Loucy (cell line): ENCODE measurements at regions not wholly inside any gene's neighbourhood (a gene's known extent, or its start where the extent isn't known, plus 50 kb on each side); places are given as distances from the start of the nearest gene placed in this dataset.

Experiments used
- H2AFZ ChIP-seq: fragments of 200-600 bp; sonication (generic); 2 replicates; pipeline ENCODE4 v1.6.0; 2016; ENCODE audit warnings: antibody characterized with exemption, mild to moderate bottlenecking, low read length, moderate library complexity
- H3F3A ChIP-seq: fragments of 200-600 bp; 2 replicates; pipeline ENCODE4 v1.6.0; 2016; ENCODE audit warnings: antibody characterized with exemption, low read depth, mild to moderate bottlenecking
- H3K27me3 ChIP-seq: fragments of 200-600 bp; sonication (generic); 2 replicates; pipeline ENCODE4 v1.6.1; 2014; ENCODE audit warnings: low read length, mild to moderate bottlenecking; ENCODE audit not compliant: insufficient read depth, poor library complexity, severe bottlenecking
- H3K36me3 ChIP-seq: fragments of 200-600 bp; sonication (generic); 2 replicates; pipeline ENCODE4 v1.6.1; 2016; ENCODE audit warnings: low read length; ENCODE audit not compliant: insufficient read depth
- H3K4me1 ChIP-seq: fragments of 200-600 bp; sonication (generic); 2 replicates; pipeline ENCODE4 v1.5.1; 2014; ENCODE audit warnings: low read length, mild to moderate bottlenecking; ENCODE audit not compliant: insufficient read depth, poor library complexity, severe bottlenecking
- H3K4me2 ChIP-seq: fragments of 200-600 bp; sonication (generic); 2 replicates; pipeline ENCODE4 v1.6.0; 2014; ENCODE audit warnings: antibody characterized with exemption, low read length, low read depth, mild to moderate bottlenecking; ENCODE audit not compliant: poor library complexity, severe bottlenecking
- H3K4me3 ChIP-seq: fragments of 200-600 bp; sonication (generic); 2 replicates; pipeline ENCODE4 v1.5.1; 2014; ENCODE audit warnings: low read length, mild to moderate bottlenecking, mixed read lengths; ENCODE audit not compliant: poor library complexity, severe bottlenecking
- H3K79me2 ChIP-seq: fragments of 200-600 bp; sonication (generic); 2 replicates; pipeline ENCODE4 v1.6.1; 2014; ENCODE audit warnings: low read length; ENCODE audit not compliant: insufficient read depth
- H3K9ac ChIP-seq: fragments of 200-600 bp; sonication (generic); 2 replicates; pipeline ENCODE4 v1.6.0; 2014; ENCODE audit warnings: mild to moderate bottlenecking, low read depth, low read length, moderate library complexity; ENCODE audit not compliant: poor library complexity, severe bottlenecking
- H3K9me2 ChIP-seq: fragments of 200-600 bp; sonication (generic); replicated peaks from 2 replicates; pipeline ENCODE4 v1.6.1; 2016; ENCODE audit warnings: low read depth, low read length, mixed read lengths
- H3K9me3 ChIP-seq: fragments of 200-600 bp; sonication (generic); 2 replicates; pipeline ENCODE4 v1.6.1; 2014; ENCODE audit warnings: mild to moderate bottlenecking, antibody characterized with exemption, low read length, low read depth; ENCODE audit not compliant: insufficient read depth
- H4K20me1 ChIP-seq: fragments of 200-600 bp; sonication (generic); 2 replicates; pipeline ENCODE4 v1.6.0; 2014; ENCODE audit warnings: antibody characterized with exemption, low read length, mild to moderate bottlenecking; ENCODE audit not compliant: insufficient read depth, poor library complexity, severe bottlenecking
- EZH2phosphoT487 ChIP-seq: fragments of 200-600 bp; IDR thresholded peaks from 2 replicates; pipeline ENCODE4 v1.6.1; 2018; ENCODE audit warnings: antibody characterized with exemption, mild to moderate bottlenecking, moderate library complexity, borderline replicate concordance
- TF ChIP-seq, protein P1 (sequence below): fragments of 200-600 bp; sonication (generic); conservative IDR thresholded peaks from 2 replicates; pipeline ENCODE4 v1.5.1; 2014; ENCODE audit warnings: mild to moderate bottlenecking, antibody characterized with exemption, low read length

DNA sequence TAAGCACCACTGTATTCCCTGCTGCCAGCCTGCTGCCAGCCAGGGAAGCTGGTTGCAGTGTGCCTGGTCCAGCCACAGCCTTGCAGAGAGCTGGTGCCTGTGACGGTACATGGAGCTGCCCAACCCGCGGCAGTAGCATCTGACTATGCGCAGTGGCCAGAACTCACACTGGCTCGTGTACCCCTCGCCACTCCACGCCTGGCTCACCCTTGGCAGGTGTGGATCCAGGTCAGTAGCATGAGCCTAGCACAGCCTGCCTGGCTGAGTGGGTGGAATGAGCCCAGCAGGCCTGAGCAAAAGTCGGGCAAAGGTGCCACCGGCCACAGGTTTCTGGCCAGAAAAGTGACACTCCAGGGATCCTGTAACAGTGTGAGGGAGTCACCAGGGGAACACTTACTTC is 361.7 kb upstream of the MAP3K7 start:
- Histone ChIP-seq H3K4me2 (no peak overlapping the region), H3K9ac (no peak overlapping the region), H3K9me2 (no peaks in the 10 kb centered on the region), H3K9me3 (no peaks in the 10 kb centered on the region), H3F3A (no peaks in the 10 kb centered on the region), H2AFZ (no peak overlapping the region), H3K27me3 (no peaks in the 10 kb centered on the region), H4K20me1 (no peaks in the 10 kb centered on the region), H3K36me3 (no peaks in the 10 kb centered on the region), H3K4me3 (no peak overlapping the region), H3K4me1 (no peaks in the 10 kb centered on the region), H3K79me2 (no peaks in the 10 kb centered on the region)
- no peak for TF ChIP-seq EZH2phosphoT487
- TF ChIP-seq, protein P1, sequence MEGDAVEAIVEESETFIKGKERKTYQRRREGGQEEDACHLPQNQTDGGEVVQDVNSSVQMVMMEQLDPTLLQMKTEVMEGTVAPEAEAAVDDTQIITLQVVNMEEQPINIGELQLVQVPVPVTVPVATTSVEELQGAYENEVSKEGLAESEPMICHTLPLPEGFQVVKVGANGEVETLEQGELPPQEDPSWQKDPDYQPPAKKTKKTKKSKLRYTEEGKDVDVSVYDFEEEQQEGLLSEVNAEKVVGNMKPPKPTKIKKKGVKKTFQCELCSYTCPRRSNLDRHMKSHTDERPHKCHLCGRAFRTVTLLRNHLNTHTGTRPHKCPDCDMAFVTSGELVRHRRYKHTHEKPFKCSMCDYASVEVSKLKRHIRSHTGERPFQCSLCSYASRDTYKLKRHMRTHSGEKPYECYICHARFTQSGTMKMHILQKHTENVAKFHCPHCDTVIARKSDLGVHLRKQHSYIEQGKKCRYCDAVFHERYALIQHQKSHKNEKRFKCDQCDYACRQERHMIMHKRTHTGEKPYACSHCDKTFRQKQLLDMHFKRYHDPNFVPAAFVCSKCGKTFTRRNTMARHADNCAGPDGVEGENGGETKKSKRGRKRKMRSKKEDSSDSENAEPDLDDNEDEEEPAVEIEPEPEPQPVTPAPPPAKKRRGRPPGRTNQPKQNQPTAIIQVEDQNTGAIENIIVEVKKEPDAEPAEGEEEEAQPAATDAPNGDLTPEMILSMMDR: no peak

- Histone ChIP-seq H3K4me3 (no peak overlapping the region), H3K27me3 (no peaks in the 10 kb centered on the region), H3F3A (no peaks in the 10 kb centered on the region), H3K9me2 (no peaks in the 10 kb centered on the region), H3K79me2 (no peaks in the 10 kb centered on the region), H4K20me1 (no peaks in the 10 kb centered on the region), H2AFZ (no peak overlapping the region), H3K9ac (no peak overlapping the region), H3K4me2 (no peak overlapping the region), H3K9me3 (no peaks in the 10 kb centered on the region), H3K36me3 (no peaks in the 10 kb centered on the region), H3K4me1 (no peaks in the 10 kb centered on the region)
- no peak for TF ChIP-seq EZH2phosphoT487
- TF ChIP-seq, protein P1: no peak
Observed at GRCh38 chr6:90947184-90948064, 360.6 kb upstream of the MAP3K7 start.

DNA sequence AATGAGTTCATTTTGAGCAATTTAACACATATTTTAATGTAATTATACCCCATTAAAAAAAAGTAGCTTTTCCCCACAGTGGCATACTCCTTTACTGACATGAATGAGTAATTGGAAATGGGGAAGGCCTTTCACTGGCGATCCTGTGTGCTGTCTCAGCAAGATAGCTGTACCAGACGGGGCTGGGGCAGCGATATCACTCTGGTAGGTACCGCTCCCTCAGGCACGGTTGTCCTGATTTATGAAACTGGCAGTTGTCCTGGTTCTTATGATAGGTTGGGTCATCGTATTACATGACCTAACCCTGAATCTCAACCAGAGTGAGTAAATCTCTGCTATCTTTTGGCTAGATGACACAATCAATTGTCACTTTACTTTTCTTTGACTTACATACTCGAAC is 355.0 kb upstream of the MAP3K7 start:
- Histone ChIP-seq H4K20me1 (no peaks in the 10 kb centered on the region), H3K4me1 (no peaks in the 10 kb centered on the region), H3K4me2 (no peak overlapping the region), H3K79me2 (no peaks in the 10 kb centered on the region), H3K27me3 (no peaks in the 10 kb centered on the region), H3K36me3 (no peaks in the 10 kb centered on the region), H3K9ac (no peak overlapping the region), H3K4me3 (no peak overlapping the region), H2AFZ (no peak overlapping the region), H3K9me3 (no peaks in the 10 kb centered on the region), H3K9me2 (no peaks in the 10 kb centered on the region), H3F3A (no peaks in the 10 kb centered on the region)
- TF ChIP-seq, protein P1: no peak
- no peak for TF ChIP-seq EZH2phosphoT487
